AML-193 (cell line): ENCODE measurements at regions not wholly inside any gene's neighbourhood (a gene's known extent, or its start where the extent isn't known, plus 50 kb on each side); places are given as distances from the start of the nearest gene placed in this dataset.

Source experiments
- DNase-seq, 2 experiments: peaks; one replicate each; lab custom pipeline; 2025; lab: John Stamatoyannopoulos, UW

- DNase-seq, result no peak
Measured at GRCh38 chr13:99860745-99861144, 110.8 kb downstream of the ZIC5 start.

DNA sequence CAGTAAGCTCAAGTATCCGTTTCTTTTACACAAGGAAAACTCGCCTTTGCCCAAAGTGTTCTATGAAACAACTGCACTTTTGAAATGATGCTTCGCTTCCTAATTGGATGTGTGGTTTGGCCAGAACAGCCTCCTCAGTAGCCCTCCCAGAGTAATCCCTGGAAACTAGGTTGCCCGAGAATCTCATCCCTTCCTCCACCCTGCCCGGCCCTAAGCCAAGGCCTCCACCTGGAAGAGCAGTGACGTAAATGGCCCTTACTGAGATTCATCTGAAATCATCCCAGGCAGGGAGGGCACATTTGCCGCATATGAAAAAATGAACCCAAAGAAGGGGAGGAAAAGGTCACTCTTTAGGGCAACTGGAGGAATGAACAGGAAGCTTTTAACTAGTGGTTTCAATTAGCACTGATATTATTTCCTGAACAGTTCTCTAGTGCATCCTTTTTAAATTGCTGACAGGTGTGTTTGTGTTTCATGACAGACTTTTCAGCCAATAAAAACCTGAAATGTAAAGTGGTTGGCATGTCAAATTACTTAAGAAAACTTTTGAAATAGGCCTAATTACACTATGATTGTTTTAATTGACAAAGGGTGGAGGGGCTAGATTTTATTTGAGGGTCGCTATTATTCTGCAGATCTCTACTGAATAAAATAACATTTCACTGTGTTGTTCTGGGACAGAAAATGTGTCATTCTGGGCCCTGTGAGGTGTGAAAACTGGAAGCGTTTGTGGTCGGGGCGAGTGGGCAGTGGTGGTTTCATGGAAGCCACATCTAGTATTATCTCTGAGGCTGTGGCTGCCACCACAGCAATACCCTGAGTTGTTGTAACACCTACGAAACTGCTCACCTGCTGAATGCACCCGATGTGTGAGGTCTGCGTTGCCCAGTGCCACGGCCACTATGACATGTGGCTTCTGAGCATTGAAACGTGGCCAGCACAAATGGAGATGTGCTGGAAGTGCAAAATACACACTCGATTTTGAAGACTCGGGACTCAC is 112.1 kb downstream of the ZIC5 start:
- DNase-seq, result no peak

GRCh38 chr13:99857738-99858137 is 113.8 kb downstream of the ZIC5 start:
- no peak for DNase-seq

- no peak for DNase-seq
Measured at GRCh38 chr13:99855526-99856420, 115.8 kb downstream of the ZIC5 start.

GRCh38 chr13:99854366-99854765 is 117.2 kb downstream of the ZIC5 start:
- no peak for DNase-seq

GRCh38 chr13:99847318-99847750 is 124.2 kb downstream of the ZIC5 start:
- DNase-seq, result no peak

DNA sequence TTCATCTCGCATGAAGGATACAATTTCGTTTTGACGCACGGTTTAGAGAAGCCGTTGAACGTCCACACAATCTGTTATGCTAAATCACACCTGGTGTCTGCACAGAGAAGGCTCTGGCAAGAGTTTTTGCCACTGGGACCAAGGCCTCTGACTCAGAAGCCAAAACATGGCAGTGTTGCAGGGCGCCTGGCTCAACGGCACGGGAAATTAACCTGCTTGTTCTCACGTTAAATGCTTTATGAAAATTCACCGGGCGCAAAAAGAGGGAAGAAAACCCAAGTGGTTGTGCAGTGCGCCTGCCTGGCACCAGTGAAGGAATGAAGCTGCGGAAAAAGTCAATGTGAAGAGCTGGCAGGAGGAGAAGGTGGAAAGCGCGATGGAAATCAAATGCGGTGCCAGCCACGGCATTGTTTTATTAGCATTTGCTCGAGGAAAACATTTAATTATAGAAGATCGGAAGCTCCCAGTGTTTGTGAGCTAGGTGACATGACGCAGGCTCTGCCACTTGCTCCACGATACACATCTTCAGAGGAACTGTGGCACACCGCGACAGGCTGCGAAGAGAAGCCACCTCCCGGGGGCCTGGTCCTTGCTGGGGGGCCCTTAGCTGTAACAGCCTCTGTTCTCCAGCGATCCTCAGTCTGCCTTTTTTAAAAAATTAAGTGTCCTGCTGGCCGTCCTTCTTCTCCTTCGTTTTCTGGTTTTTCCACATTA is 126.2 kb downstream of the ZIC5 start:
- DNase-seq, result no peak

- DNase-seq, result no peak
Measured at GRCh38 chr13:99844421-99844820, 127.1 kb downstream of the ZIC5 start.

DNA sequence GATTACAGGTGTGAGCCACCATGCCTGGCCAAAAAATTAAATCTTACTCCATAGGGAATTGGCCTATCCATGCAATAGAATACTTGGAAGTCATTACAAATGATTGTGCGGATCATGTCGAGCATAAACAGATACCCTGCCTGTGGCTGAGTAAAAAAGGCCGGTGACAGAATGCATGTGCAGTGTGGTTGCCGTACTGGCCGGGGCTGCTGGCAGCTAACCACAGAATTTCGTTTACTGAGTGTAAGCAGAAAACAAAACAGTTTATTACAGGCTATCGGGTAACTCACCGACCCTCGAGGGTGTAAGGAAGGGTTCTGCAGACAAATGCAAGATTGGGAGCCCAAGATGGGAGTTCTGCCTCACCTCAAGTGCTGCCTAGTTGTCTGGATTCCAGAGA is 127.7 kb downstream of the ZIC5 start:
- DNase-seq, result no peak

- DNase-seq, result no peak
Measured at GRCh38 chr13:99842405-99842804, 129.2 kb downstream of the ZIC5 start.

DNA sequence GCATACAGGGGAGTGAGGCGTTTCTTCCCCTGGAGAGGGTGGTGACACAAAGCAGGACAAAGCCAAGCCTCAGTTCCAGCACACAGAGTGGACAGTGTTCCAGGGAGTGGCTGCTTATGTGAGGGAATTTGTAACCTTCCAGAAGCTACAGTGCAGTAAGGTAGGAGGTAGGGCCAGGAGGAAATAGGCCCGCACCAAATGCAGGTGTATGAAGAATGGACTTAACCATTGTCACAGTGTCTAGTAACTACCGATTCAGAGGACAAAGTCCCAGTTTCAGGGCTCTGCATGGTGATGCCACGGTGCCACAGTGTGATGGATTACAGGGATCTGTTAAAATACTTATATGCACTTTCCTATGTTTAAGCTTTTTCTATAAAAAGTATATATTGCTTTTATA is 135.3 kb downstream of the ZIC5 start:
- DNase-seq, result no peak

DNA sequence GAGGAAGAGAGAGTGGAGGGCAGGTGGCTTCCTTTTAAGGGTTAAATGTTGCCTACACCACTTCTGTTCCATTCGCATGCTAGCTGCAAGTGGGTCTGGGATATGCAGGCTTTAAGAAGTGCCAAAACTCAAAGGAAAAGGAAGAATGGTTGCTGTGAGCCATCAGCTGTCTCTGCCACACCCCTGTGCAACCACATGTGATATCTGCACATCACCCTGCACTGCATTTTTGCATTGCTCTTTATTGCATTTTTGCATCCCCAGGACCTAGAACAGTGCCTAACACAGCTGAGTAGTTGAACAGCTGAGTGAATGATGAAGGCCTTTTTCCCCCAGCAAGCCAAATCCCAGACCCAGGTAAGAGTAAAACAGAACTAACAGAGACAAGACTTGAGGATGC is 136.1 kb downstream of the ZIC5 start:
- DNase-seq, result no peak

DNA sequence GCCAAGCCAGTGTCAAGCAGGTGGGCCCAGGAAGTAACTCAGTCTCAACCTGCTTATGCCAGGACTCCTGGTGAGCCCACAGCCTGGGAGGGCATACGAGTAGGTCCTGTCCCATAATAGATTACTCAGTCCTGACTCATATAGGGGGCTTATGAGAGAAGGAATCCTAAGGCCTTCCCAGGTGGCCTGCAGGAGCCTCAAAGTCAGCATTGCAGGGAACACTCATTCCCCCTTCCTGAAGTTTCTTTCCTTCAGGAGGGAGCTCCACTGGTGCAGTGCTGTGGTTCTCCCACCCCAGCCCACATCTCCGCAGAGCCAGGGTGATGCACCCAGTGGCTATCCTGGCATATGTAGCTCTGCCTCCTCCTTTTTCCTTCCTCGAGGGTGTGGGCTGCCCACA is 137.3 kb downstream of the ZIC5 start:
- no peak for DNase-seq

- DNase-seq, result no peak
Measured at GRCh38 chr13:99832347-99832746, 139.2 kb downstream of the ZIC5 start.

GRCh38 chr13:99830931-99831330 is 140.6 kb downstream of the ZIC5 start:
- DNase-seq, result no peak

DNA sequence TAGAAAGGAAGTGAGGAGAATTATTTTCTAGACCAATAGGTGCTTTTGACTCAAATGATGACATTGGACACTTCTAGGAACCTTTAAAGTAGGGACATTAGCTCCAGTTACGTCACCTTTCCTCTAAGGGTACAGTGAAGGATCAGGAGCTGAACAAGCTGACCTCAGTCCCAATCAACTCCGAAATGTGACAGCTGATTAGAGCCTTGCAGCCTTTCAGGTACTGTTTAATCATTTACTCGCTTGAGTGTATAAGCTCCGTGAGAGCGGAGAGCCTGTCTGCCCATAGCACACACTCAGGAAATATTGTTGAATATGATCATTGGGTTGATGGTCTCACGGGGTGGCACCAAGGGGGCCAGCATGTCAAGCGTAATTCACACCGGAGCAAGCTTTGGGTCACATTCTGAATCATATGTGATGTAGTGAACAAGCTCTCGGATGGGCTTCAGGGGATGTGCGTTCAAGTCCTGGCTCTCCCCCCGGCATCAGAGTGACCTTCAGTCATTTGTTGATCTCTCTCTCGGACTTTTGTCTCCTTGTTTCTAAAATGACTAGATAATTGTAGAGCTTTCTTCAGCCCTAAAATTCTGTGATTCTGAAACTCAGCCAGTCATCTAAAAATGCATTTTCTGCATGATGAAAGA is 141.9 kb downstream of the ZIC5 start:
- no peak for DNase-seq

- DNase-seq, result no peak
Measured at GRCh38 chr13:99829161-99829560, 142.4 kb downstream of the ZIC5 start.

DNA sequence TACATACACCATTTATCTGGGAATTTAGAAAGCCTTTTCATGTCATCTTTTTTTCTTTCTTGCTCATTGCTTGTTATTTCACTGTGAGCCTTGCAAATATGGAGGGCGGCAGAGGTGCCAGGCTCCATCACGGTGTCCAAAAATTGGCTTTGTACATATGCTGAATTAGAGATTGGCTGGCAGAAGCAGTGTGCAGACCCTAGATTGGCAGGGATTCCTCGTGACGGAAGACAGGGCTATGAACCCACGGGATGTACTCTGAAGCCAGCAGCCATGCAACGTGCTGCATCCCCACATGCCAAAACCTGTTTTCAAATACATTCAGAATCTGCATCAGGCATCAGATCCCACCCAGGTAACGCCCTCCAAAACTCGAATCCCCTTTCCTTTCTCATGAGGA is 142.8 kb downstream of the ZIC5 start:
- no peak for DNase-seq

- DNase-seq, result no peak
Measured at GRCh38 chr13:99828123-99828522, 143.4 kb downstream of the ZIC5 start.

DNA sequence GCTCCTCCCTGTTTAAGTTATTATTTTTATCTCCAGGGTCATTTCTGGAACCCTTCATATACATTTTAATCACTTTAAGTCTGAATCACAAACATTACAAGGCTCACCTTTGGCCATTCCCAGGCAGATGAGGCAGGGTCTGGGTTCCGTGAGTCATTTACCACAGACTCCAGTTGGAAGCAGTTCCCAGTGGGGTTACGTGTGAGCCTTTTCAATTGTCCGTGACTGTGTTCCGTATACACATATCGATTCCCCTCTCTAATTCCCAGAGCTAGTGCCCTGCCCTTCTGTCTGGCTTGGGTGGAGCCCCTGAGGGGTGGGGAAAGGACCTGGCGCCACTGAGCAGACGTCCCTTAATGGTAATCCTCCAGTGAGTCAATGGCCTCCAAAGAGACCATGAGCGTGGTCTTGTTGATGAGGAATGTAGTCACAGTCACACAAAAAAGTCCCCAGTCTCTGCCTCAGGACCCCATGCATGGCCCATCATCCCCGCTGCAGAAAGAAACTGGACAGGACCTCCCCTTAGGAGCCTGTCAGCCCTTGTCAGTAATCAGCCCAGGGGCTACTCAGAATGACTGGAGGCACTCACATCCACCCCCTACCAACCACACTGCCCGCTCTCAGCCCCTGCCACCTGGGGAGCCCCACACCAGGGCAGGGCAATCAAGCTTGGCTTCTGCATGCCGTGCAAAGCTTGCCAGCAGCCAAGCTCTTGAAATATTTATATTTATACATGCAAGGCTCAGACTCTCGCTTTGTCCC is 144.4 kb downstream of the ZIC5 start:
- no peak for DNase-seq

DNA sequence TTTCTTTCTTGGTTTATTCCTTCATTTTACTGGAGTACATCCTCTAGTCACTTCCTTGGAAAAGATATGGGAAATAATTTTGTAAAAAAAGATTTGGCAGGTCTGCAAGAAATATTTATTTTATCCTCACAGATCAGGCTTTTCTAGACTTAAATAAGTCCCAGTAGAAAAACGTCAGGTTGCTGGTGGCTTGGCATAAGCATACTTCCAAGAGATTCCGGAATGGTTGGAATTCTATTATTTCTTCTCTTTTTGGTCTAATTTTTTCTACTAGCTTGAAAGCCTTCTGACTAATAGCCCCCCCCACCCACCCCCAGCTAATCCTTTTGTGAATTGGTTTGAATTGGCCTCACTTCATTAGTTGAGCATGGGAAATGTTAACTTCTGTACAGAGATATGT is 147.6 kb downstream of the ZIC5 start:
- DNase-seq, result no peak
